Upper lobe of left lung (tissue), 4 donors: ENCODE measurements at regions not wholly inside any gene's neighbourhood (a gene's known extent, or its start where the extent isn't known, plus 50 kb on each side); places are given as distances from the start of the nearest gene placed in this dataset.

ENCODE experiments used
- CTCF ChIP-seq, 6 experiments: fragments of 450-650 bp in 4 of 6; fragments of 200-600 bp in 2 of 6; sonication (generic) in 2 of 6; IDR thresholded peaks; one replicate each; pipeline ENCODE4 v1.5.1; 2016 to 2019; ENCODE audit warnings: antibody characterized with exemption in 6 of 6
- EP300 ChIP-seq, 4 donors: sonication (generic); formaldehyde crosslinking; IDR thresholded peaks; one replicate each; pipeline ENCODE4 v1.5.1; 2017; ENCODE audit warnings: antibody characterized with exemption in 4 of 4, control low read depth in 2 of 4
- POLR2A ChIP-seq, 4 donors: fragments of 450-650 bp; IDR thresholded peaks; one replicate each; pipeline ENCODE4 v1.5.1; 2016 to 2017; ENCODE audit warnings: antibody characterized with exemption in 4 of 4, mild to moderate bottlenecking in 2 of 4

- TF ChIP-seq CTCF (IDR thresholded peaks at IDR 0.05): peak in 4 of 6 experiments; percentile 18 to 57 (median 50)
- no peak for TF ChIP-seq EP300 (IDR thresholded peaks at IDR 0.05)
- no peak for TF ChIP-seq POLR2A (IDR thresholded peaks at IDR 0.05)
These were observed 124.3 kb downstream of the TRIM29 start for GRCh38 chr11:120013325-120014250.
